HCT116 (cell line): ENCODE measurements at regions not wholly inside any gene's neighbourhood (a gene's known extent, or its start where the extent isn't known, plus 50 kb on each side); places are given as distances from the start of the nearest gene placed in this dataset.

Experiments
- CEBPB ChIP-seq: IDR thresholded peaks from 2 replicates; pipeline ENCODE4 v1.6.1; 2012; ENCODE audit warnings: low read depth
- CTCF ChIP-seq, 3 experiments: fragments of 200-600 bp in 1 of 3; sonication (generic) in 1 of 3; IDR thresholded peaks in 2 of 3; conservative IDR thresholded peaks in 1 of 3; 2 replicates each; pipeline ENCODE4 v1.5.1; 2012 to 2017; ENCODE audit warnings: low read depth in 2 of 3, low read length in 2 of 3, antibody characterized with exemption in 1 of 3, borderline replicate concordance in 1 of 3, control low read depth in 1 of 3, mild to moderate bottlenecking in 1 of 3, mixed read lengths in 1 of 3, mixed run types in 1 of 3, moderate library complexity in 1 of 3; ENCODE audit not compliant: insufficient read depth in 1 of 3
- EGR1 ChIP-seq: IDR thresholded peaks from 2 replicates; pipeline ENCODE4 v1.6.1; 2012; ENCODE audit warnings: low read depth
- EZH2 ChIP-seq: fragments of 200-600 bp; sonication (generic); IDR thresholded peaks from 2 replicates; pipeline ENCODE4 v1.6.1; 2017; ENCODE audit warnings: antibody characterized with exemption, mixed run types
- EZH2phosphoT487 ChIP-seq: fragments of 200-600 bp; IDR thresholded peaks from 2 replicates; pipeline ENCODE4 v1.6.1; 2018; ENCODE audit warnings: antibody characterized with exemption, borderline replicate concordance
- FOSL1 ChIP-seq: IDR thresholded peaks from 2 replicates; pipeline ENCODE4 v1.6.1; 2012; ENCODE audit warnings: low read depth
- JUND ChIP-seq: IDR thresholded peaks from 2 replicates; pipeline ENCODE4 v1.6.1; 2012
- POLR2A ChIP-seq: IDR thresholded peaks from 2 replicates; pipeline ENCODE4 v1.7.0; 2011; ENCODE audit warnings: borderline replicate concordance; ENCODE audit not compliant: insufficient read depth, insufficient read length; ENCODE audit errors: extremely low read depth
- POLR2AphosphoS5 ChIP-seq: IDR thresholded peaks from 2 replicates; pipeline ENCODE4 v1.6.1; 2011; ENCODE audit warnings: mild to moderate bottlenecking, low read depth, low read length, moderate library complexity
- REST ChIP-seq: IDR thresholded peaks from 2 replicates; pipeline ENCODE4 v1.6.1; 2012; ENCODE audit warnings: low read depth
- SIN3A ChIP-seq: IDR thresholded peaks from 2 replicates; pipeline ENCODE4 v1.6.1; 2012; ENCODE audit warnings: low read depth
- SP1 ChIP-seq: IDR thresholded peaks from 2 replicates; pipeline ENCODE4 v1.6.1; 2012; ENCODE audit warnings: low read depth
- ZBTB33 ChIP-seq: IDR thresholded peaks from 2 replicates; pipeline ENCODE4 v1.6.1; 2011; ENCODE audit warnings: mild to moderate bottlenecking, low read length, moderate library complexity; ENCODE audit not compliant: insufficient replicate concordance; ENCODE audit errors: extremely low read depth
- ZNF274 ChIP-seq: fragments of 200-500 bp; sonication (Bioruptor generic); IDR thresholded peaks from 2 replicates; pipeline ENCODE4 v1.6.1; 2014; ENCODE audit warnings: mild to moderate bottlenecking, low read depth, low read length, inconsistent platforms

GRCh38 chr1:221487781-221488524, 253.9 kb downstream of the DUSP10 start:
- TF ChIP-seq CTCF (IDR thresholded peaks at IDR 0.05 in 2 of 3, conservative IDR thresholded peaks at IDR 0.05 in 1 of 3; ENCODE audit: borderline replicate concordance in 1 of 3, insufficient read depth in 1 of 3, low read depth in 2 of 3, low read length in 2 of 3) (no peak), REST (no peak), ZNF274 (no peak), CEBPB (no peak), POLR2AphosphoS5 (no peak), EGR1 (no peak), EZH2phosphoT487 (no peak), EZH2 (no peak), POLR2A (no peak), FOSL1 (no peak), SP1 (no peak), SIN3A (no peak), ZBTB33 (no peak), JUND (no peak)
